Prostate gland (tissue), 2 donors: ENCODE measurements at regions not wholly inside any gene's neighbourhood (a gene's known extent, or its start where the extent isn't known, plus 50 kb on each side); places are given as distances from the start of the nearest gene placed in this dataset.

Source experiments
- CTCF ChIP-seq, 4 experiments: fragments of 200-600 bp in 2 of 4; fragments of 450-650 bp in 2 of 4; sonication (generic) in 2 of 4; IDR thresholded peaks; 1 replicate in 3 of 4; 2 replicates in 1 of 4; pipeline ENCODE4 v1.5.1; 2016 to 2019; ENCODE audit warnings: antibody characterized with exemption in 4 of 4, mild to moderate bottlenecking in 2 of 4, moderate library complexity in 2 of 4
- POLR2A ChIP-seq: fragments of 450-650 bp; IDR thresholded peaks from one replicate; pipeline ENCODE4 v1.6.1; 2016; ENCODE audit warnings: antibody characterized with exemption, mild to moderate bottlenecking

GRCh38 chr7:145471883-145472282 lies 636.0 kb upstream of the TPK1 start:
- no peak for TF ChIP-seq CTCF (IDR thresholded peaks at IDR 0.05)
- no peak for TF ChIP-seq POLR2A
